ENCODE measurements at regions not wholly inside any gene's neighbourhood (a gene's known extent, or its start where the extent isn't known, plus 50 kb on each side); places are given as distances from the start of the nearest gene placed in this dataset.

GRCh38 chr20:40540166-40540565 lies 148.9 kb downstream of the MAFB start:
- H3K27me3 ChIP-seq: no peaks in the 10 kb centered on the region
- DNase-seq (ENCODE audit: low spot score in 2 of 2): no peak
- no peak overlapping the region for H3K4me3 ChIP-seq
- peaks cover 5% of the 10 kb centered on the region for H3K4me1 ChIP-seq
- WGBS: 46% methylated on average over 2 of the region's 2 CpGs
- no peaks in the 10 kb centered on the region for H3K36me3 ChIP-seq
- no peaks in the 10 kb centered on the region for H3K9me3 ChIP-seq
- H3K27ac ChIP-seq: no peak overlapping the region
- TF ChIP-seq CTCF (IDR thresholded peaks at IDR 0.05) (no peak), POLR2AphosphoS5 (IDR thresholded peaks at IDR 0.05) (no peak), EP300 (IDR thresholded peaks at IDR 0.05) (no peak), POLR2A (IDR thresholded peaks at IDR 0.05) (no peak)

- 93% methylated on average over 3 of the region's 3 CpGs for WGBS
- H3K27ac ChIP-seq: no peak overlapping the region
- TF ChIP-seq POLR2A (IDR thresholded peaks at IDR 0.05): no peak
- TF ChIP-seq EP300 (IDR thresholded peaks at IDR 0.05): no peak
- TF ChIP-seq CTCF (IDR thresholded peaks at IDR 0.05): no peak
- no peak for TF ChIP-seq POLR2AphosphoS5 (IDR thresholded peaks at IDR 0.05)
- H3K36me3 ChIP-seq: no peaks in the 10 kb centered on the region
- no peaks in the 10 kb centered on the region for H3K9me3 ChIP-seq
- peaks cover 5% of the 10 kb centered on the region for H3K4me1 ChIP-seq
- H3K27me3 ChIP-seq: no peaks in the 10 kb centered on the region
- no peak for DNase-seq (ENCODE audit: low spot score in 2 of 2)
- no peak overlapping the region for H3K4me3 ChIP-seq
Measured at GRCh38 chr20:40538131-40538530, 150.9 kb downstream of the MAFB start.

DNA sequence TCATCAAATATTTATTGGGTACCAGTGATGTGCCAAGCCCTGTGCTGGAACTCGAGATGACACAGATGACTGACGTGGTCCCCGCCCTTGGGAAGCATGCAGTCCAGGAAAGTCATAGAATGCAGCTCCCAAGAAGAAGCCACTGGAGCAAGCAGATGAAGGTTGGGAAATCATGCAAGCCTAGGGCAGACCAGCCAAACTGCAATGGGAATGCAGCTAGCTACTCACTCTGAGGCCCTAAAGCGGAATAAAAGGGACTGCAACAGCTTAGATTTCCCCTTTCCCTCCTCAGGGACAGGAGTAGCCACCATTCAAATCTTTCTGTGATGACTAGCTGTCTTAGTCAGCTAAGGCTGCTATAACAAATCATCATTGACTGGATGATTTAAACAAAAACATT lies 152.2 kb downstream of the MAFB start:
- Histone ChIP-seq H3K4me1 (peaks cover 5% of the 10 kb centered on the region), H3K36me3 (no peaks in the 10 kb centered on the region), H3K9me3 (peaks cover 6% of the 10 kb centered on the region), H3K27me3 (no peaks in the 10 kb centered on the region), H3K4me3 (no peak overlapping the region), H3K27ac (no peak overlapping the region)
- TF ChIP-seq POLR2A (IDR thresholded peaks at IDR 0.05) (no peak), CTCF (IDR thresholded peaks at IDR 0.05) (no peak), EP300 (IDR thresholded peaks at IDR 0.05) (no peak), POLR2AphosphoS5 (IDR thresholded peaks at IDR 0.05) (no peak)
- DNase-seq (ENCODE audit: low spot score in 2 of 2): no peak
- 36% methylated on average over 4 of the region's 4 CpGs for WGBS

- Histone ChIP-seq H3K27me3 (no peaks in the 10 kb centered on the region), H3K27ac (no peak overlapping the region), H3K9me3 (peaks cover 13% of the 10 kb centered on the region), H3K4me1 (peaks cover 5% of the 10 kb centered on the region), H3K36me3 (no peaks in the 10 kb centered on the region), H3K4me3 (no peak overlapping the region)
- TF ChIP-seq POLR2A (IDR thresholded peaks at IDR 0.05) (no peak), EP300 (IDR thresholded peaks at IDR 0.05) (no peak), CTCF (IDR thresholded peaks at IDR 0.05) (no peak), POLR2AphosphoS5 (IDR thresholded peaks at IDR 0.05) (no peak)
- WGBS: 85% methylated on average over 8 of the region's 8 CpGs
- no peak for DNase-seq (ENCODE audit: low spot score in 2 of 2)
Measured at GRCh38 chr20:40535816-40536215, 153.2 kb downstream of the MAFB start.

DNA sequence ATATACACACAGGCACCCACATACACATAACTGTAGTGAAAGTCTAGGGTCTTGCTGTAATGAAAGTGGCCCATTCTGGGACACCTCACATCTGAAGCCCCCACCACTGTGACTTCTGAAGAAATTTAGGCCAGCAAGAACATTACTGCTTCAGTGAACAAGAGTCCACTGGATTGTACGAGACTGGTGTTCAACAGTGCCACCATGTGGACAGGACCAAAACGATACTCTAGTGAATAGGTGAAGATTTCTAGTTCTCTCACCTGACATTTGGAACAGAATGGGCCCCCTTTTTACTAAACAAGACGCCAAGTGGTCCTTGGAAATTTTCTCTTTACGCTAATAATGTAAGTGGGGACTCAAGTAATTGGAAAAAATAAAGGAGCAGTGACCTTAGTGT lies 156.9 kb downstream of the MAFB start:
- Histone ChIP-seq H3K27ac (no peak overlapping the region), H3K4me3 (no peak overlapping the region), H3K9me3 (peaks cover 13% of the 10 kb centered on the region), H3K27me3 (no peaks in the 10 kb centered on the region), H3K36me3 (no peaks in the 10 kb centered on the region), H3K4me1 (peaks cover 5% of the 10 kb centered on the region)
- TF ChIP-seq CTCF (IDR thresholded peaks at IDR 0.05): no peak
- TF ChIP-seq POLR2A (IDR thresholded peaks at IDR 0.05): no peak
- TF ChIP-seq POLR2AphosphoS5 (IDR thresholded peaks at IDR 0.05): no peak
- TF ChIP-seq EP300 (IDR thresholded peaks at IDR 0.05): no peak
- 81% methylated on average over 4 of the region's 4 CpGs for WGBS
- no peak for DNase-seq (ENCODE audit: low spot score in 2 of 2)
